GM12873 (cell line): ENCODE measurements at regions not wholly inside any gene's neighbourhood (a gene's known extent, or its start where the extent isn't known, plus 50 kb on each side); places are given as distances from the start of the nearest gene placed in this dataset.

Source experiments
- TF ChIP-seq, protein P1 (sequence below): IDR thresholded peaks from 2 replicates; pipeline ENCODE4 v1.5.1; 2012; ENCODE audit warnings: low read depth, mild to moderate bottlenecking, moderate library complexity, low read length, control low read depth; ENCODE audit not compliant: insufficient read depth; ENCODE audit errors: missing control alignments

DNA sequence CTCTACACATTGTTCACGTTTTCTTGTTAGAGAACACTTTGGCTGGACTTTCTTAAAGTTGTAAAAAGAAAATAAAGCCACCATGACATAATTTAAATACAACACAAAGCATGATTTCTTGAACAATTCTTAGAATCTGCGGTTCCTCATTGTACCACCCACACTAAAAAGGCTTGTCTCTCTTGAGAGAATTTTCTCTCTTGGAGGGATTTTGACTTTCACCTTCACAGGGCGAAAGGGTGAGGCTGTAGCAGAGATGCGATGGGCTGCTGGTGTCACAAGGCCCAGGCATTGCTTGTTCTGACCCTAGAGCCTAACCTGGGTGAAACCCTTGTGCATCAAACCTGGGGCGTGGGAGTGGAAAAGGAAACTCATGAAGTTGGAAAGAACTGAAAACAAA is 122.7 kb upstream of the RIPOR2 start:
- TF ChIP-seq, protein P1, sequence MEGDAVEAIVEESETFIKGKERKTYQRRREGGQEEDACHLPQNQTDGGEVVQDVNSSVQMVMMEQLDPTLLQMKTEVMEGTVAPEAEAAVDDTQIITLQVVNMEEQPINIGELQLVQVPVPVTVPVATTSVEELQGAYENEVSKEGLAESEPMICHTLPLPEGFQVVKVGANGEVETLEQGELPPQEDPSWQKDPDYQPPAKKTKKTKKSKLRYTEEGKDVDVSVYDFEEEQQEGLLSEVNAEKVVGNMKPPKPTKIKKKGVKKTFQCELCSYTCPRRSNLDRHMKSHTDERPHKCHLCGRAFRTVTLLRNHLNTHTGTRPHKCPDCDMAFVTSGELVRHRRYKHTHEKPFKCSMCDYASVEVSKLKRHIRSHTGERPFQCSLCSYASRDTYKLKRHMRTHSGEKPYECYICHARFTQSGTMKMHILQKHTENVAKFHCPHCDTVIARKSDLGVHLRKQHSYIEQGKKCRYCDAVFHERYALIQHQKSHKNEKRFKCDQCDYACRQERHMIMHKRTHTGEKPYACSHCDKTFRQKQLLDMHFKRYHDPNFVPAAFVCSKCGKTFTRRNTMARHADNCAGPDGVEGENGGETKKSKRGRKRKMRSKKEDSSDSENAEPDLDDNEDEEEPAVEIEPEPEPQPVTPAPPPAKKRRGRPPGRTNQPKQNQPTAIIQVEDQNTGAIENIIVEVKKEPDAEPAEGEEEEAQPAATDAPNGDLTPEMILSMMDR = no peak

DNA sequence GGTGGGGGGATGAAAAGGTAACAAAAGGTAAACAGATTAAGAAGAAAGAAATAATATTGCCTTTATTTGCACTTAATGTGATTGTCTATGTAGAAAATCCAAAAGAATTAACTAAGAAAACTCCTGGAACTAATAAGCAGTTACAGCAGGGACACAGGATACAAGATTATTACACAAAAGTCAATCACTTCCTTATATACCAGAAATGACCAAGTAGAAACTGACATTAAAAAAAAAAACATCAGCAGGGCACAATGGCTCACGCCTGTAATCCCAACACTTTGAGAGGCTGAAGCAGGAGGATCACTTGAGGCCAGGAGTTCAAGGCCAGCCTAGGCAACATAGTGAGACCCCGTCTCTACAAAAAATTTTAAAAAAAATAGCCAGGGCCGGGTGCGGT is 123.2 kb upstream of the RIPOR2 start:
- TF ChIP-seq, protein P1 = no peak

DNA sequence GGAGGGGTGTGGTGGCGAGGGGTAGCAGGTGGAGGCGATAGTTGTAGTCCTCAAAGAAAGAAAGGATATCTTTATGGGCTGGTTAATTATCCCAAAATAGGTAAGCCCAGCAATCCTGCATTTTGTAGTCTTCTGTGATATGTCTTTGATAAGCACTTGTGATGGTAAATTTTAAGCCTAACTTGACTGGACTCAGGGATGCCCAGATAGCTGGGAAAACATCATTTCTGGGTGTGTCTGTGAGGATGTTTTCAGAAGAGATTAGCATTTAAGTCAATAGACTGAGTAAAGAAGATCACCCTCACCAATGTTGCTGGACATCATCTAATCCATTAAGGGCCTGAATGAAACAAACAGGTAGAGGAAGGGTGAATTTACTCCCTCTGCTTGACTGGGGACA is 124.8 kb upstream of the RIPOR2 start:
- TF ChIP-seq, protein P1 = no peak

DNA sequence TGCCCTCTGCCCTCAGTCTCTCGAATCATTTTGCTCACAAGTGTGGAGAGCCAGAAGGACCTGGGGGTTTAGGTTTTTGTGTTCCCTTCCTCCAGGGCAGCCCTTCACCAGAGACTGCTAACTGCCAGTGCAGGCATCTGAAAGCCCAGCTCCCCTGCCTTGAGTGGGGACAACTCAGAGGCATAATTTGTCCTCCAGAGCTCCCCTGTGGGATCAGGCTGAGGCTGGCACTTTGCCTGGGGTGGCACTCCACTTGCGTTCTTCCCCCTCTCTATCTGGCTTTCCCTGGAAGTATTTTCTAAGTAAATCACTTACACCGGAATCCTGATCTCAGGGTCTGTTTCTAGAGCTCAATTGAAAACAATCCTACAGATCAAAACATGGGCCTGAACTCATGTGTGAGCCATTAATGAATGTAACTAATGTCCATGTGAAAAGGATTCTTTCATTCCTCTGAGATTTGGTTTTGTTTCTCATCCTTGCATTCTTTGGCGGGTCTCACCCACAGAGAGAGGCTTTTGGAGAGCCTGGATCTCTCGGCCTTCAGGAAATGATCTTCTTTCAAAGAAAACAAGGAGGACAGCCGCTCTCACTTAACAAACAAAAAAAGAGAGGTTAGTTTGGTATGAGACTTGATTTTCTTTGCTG is 125.7 kb upstream of the RIPOR2 start:
- TF ChIP-seq, protein P1 = no peak

DNA sequence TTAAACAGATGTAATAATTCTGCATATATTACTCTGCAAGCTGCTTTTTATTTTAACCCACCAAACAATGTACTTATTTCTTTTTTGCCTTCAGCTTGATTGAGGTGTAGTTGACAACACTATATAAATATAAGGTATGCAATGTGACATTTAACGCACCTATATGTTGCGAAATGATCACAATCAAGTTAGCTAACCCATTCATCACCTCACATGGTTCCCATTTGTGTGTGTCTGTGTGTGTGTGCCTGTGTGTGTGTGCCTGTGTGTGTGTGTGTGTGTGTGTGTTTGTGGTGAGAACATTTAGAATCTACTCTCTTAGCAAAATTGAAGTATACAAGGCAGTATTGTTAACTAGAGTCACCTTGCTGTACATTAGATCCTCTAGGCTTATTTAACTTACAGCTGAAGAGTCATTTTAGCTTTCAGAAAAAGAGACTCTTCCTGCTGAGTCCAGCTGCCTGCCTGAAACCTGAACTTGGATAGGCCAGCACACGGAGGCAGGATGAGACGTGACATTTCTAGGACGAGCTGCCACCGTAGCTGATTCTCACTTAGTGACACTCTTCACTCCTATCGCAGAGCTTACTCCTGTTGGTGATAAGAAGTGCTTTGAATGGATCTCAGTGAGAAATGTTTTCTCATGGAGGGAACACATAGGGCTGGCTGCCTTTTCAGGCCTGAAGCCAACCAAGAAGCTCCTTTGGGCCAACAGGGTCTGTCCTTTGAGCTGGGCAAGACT is 126.5 kb upstream of the RIPOR2 start:
- TF ChIP-seq, protein P1 = no peak

DNA sequence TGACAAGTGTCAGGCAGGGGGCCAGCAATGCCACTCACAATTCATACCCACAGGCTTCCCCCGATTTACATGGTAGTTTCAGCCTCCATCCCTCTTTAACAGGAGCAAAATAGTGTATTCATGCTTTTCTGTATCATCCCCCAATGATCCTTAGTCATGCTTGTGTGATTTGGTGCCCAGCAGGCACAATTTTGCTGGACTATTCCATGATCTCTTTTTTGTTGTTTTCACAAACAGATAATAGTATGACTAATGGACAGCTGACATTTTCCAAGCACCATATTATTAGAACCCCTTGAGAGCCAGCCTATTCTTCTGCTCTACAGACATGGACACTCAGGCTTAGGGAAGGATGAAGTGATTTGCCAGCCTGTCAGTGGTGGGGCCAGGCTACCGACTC is 128.2 kb upstream of the RIPOR2 start:
- TF ChIP-seq, protein P1 = no peak

DNA sequence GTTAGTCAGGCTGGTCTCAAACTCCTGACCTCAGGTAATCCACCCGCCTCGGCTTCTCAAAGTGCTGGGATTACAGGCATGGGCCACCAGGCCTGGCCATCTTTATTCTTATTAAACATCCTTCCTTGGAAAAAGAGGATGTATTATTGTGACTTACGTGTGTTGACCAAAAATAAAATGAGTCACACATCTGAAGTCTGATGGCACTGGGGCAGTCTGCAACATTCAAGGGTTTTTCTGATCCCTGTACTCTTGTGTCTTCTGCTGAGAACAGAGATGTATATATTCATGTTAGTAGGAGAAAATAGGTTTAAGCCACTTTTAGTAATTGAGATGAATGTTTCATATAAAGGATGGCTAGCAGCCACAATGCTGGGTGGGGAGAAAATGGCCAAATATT is 129.9 kb upstream of the RIPOR2 start:
- TF ChIP-seq, protein P1 = no peak
